Natural killer cell (primary cell): ENCODE measurements at regions not wholly inside any gene's neighbourhood (a gene's known extent, or its start where the extent isn't known, plus 50 kb on each side); places are given as distances from the start of the nearest gene placed in this dataset.

Experiments used
- ATAC-seq, 3 donors: fragments of 150-1000 bp in 2 of 3; fragments of 200-7000 bp in 1 of 3; cut with Tn5 transposase; 1 replicate in 1 of 3; 2 replicates in 2 of 3; pipeline ENCODE4 v1.10.0; 2021; ENCODE audit warnings: mild to moderate bottlenecking in 2 of 3, moderate library complexity in 2 of 3
- DNase-seq, 2 donors: peaks; one replicate each; pipeline versions ENCODE4 v3.0.0 to v3.0.0-alpha.2; 2013 to 2021; ENCODE audit warnings: mixed read lengths in 1 of 2
- H3K27ac ChIP-seq: one replicate; pipeline ENCODE4 v1.5.1; 2013; ENCODE audit warnings: mild to moderate bottlenecking, low read length
- H3K27me3 ChIP-seq: one replicate; pipeline ENCODE4 v1.6.1; 2013; ENCODE audit warnings: low read length; ENCODE audit not compliant: control insufficient read depth, insufficient read depth
- H3K36me3 ChIP-seq: one replicate; pipeline ENCODE4 v1.6.1; 2013; ENCODE audit warnings: low read length; ENCODE audit not compliant: control insufficient read depth, insufficient read depth
- H3K4me1 ChIP-seq: one replicate; pipeline ENCODE4 v1.6.1; 2013; ENCODE audit warnings: low read length; ENCODE audit not compliant: control insufficient read depth, insufficient read depth
- H3K4me3 ChIP-seq: one replicate; pipeline ENCODE4 v1.5.1; 2013; ENCODE audit warnings: low read length
- H3K9me3 ChIP-seq: one replicate; pipeline ENCODE4 v1.6.1; 2013; ENCODE audit warnings: low read length; ENCODE audit not compliant: control insufficient read depth, insufficient read depth
- H3K27ac Mint-ChIP-seq, 2 donors: one replicate each; pipeline ENCODE4 v1.8.0; 2022; ENCODE audit warnings: mild to moderate bottlenecking in 2 of 2, mixed read lengths in 2 of 2, moderate library complexity in 1 of 2
- H3K27me3 Mint-ChIP-seq, 2 donors: one replicate each; pipeline ENCODE4 v1.8.0; 2022; ENCODE audit warnings: low read depth in 2 of 2, mixed read lengths in 2 of 2
- H3K36me3 Mint-ChIP-seq: one replicate; pipeline ENCODE4 v1.8.0; 2022; ENCODE audit warnings: mixed read lengths
- H3K4me1 Mint-ChIP-seq, 2 donors: one replicate each; pipeline ENCODE4 v1.8.0; 2022; ENCODE audit warnings: mixed read lengths in 2 of 2
- H3K4me3 Mint-ChIP-seq: one replicate; pipeline ENCODE4 v1.8.0; 2022; ENCODE audit warnings: mild to moderate bottlenecking, moderate library complexity, mixed read lengths
- H3K9me3 Mint-ChIP-seq, 2 donors: one replicate each; pipeline ENCODE4 v1.8.0; 2022; ENCODE audit warnings: mixed read lengths in 2 of 2
- WGBS: methylation state at CpG from one replicate; pipeline ENCODE4 v1.1.7; 2013; ENCODE audit warnings: missing lambda C conversion rate; ENCODE audit not compliant: insufficient coverage; 5-methylcytosine and 5-hydroxymethylcytosine counted together
- intact Hi-C: fragments of 100-400 bp; cut with micrococcal nuclease; formaldehyde crosslinking; loops from one replicate; pipeline ENCODE4 v1.14.2; 2022
- TF ChIP-seq, protein P1 (sequence below): fragments of 200-600 bp; IDR thresholded peaks from one replicate; pipeline ENCODE4 v1.8.0; 2022; ENCODE audit warnings: antibody characterized with exemption

DNA sequence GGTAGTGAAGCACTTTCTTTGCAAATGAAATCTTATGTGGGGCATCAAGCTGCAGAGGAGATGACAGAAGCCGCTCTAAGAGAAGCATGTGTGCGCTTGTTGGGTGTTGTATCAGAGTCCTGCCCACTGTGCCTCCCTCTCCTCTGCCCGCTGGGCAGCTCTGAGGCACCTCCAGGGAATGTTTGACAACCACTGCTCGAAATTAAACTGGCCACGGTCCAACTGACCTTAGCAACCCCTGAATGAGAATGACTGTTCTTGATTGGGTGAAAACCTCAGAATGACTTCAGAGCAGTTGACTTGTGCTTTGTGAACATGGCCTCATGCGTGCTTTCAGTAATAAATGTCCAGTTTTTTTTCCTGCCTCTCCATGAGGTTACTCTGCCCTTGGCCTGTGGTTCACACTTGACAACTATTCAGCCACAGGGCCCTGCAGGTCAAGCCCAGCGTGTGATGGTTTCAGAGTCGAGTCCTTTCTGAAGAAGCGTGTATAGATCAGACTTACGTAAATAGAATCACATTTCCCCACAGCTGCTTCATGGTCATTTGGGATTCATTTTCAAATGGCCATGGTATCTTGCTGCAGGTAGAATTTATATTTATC lies 94.9 kb downstream of the SLC4A3 start:
- Mint-ChIP-seq H3K27ac (no peak overlapping the region), H3K4me3 (no peak overlapping the region), H3K27me3 (peaks cover 10 to 15% of the 10 kb centered on the region in 2 donors), H3K4me1 (no peaks in the 10 kb centered on the region), H3K9me3 (no peaks in the 10 kb centered on the region), H3K36me3 (no peaks in the 10 kb centered on the region)
- no peak overlapping the region for H3K27ac ChIP-seq
- H3K27me3 ChIP-seq, result no peaks in the 10 kb centered on the region
- ATAC-seq, result no peak
- no peaks in the 10 kb centered on the region for H3K36me3 ChIP-seq
- no peaks in the 10 kb centered on the region for H3K4me1 ChIP-seq
- H3K4me3 ChIP-seq, result no peak overlapping the region
- intact Hi-C loops, result no loop called here
- TF ChIP-seq, protein P1, sequence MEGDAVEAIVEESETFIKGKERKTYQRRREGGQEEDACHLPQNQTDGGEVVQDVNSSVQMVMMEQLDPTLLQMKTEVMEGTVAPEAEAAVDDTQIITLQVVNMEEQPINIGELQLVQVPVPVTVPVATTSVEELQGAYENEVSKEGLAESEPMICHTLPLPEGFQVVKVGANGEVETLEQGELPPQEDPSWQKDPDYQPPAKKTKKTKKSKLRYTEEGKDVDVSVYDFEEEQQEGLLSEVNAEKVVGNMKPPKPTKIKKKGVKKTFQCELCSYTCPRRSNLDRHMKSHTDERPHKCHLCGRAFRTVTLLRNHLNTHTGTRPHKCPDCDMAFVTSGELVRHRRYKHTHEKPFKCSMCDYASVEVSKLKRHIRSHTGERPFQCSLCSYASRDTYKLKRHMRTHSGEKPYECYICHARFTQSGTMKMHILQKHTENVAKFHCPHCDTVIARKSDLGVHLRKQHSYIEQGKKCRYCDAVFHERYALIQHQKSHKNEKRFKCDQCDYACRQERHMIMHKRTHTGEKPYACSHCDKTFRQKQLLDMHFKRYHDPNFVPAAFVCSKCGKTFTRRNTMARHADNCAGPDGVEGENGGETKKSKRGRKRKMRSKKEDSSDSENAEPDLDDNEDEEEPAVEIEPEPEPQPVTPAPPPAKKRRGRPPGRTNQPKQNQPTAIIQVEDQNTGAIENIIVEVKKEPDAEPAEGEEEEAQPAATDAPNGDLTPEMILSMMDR, result no peak
- 85% methylated on average over 10 of the region's 10 CpGs for WGBS
- H3K9me3 ChIP-seq, result no peaks in the 10 kb centered on the region
- no peak for DNase-seq

DNA sequence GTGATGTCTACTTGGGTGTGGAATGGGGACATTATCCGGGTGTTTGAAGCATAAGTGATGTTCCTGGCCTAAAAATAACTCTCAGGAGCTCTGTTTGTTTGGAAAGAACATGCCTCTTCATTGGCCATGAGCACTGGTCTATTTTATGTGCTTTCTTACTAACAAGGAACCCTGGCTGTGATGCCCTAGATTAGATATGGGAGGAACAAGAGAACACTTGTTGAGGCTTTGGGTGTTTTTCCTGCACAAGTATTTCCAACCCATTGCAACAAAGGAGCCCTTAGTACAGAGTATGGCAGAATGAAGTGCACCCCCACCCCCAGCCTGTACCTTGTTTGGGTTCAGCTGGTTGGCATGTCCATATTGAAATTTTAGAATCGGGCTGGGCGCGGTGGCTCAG lies 95.9 kb downstream of the SLC4A3 start:
- intact Hi-C loops, result no loop called here
- ATAC-seq (no peak), DNase-seq (no peak)
- no peak overlapping the region for H3K4me3 ChIP-seq
- Mint-ChIP-seq H3K36me3 (no peaks in the 10 kb centered on the region), H3K27me3 (peaks cover 10 to 15% of the 10 kb centered on the region in 2 donors), H3K4me1 (no peaks in the 10 kb centered on the region), H3K4me3 (no peak overlapping the region), H3K9me3 (no peaks in the 10 kb centered on the region), H3K27ac (no peak overlapping the region)
- H3K9me3 ChIP-seq, result no peaks in the 10 kb centered on the region
- H3K36me3 ChIP-seq, result no peaks in the 10 kb centered on the region
- no peaks in the 10 kb centered on the region for H3K4me1 ChIP-seq
- 98% methylated on average over 4 of the region's 4 CpGs for WGBS
- no peak overlapping the region for H3K27ac ChIP-seq
- TF ChIP-seq, protein P1, result no peak
- H3K27me3 ChIP-seq, result no peaks in the 10 kb centered on the region

DNA sequence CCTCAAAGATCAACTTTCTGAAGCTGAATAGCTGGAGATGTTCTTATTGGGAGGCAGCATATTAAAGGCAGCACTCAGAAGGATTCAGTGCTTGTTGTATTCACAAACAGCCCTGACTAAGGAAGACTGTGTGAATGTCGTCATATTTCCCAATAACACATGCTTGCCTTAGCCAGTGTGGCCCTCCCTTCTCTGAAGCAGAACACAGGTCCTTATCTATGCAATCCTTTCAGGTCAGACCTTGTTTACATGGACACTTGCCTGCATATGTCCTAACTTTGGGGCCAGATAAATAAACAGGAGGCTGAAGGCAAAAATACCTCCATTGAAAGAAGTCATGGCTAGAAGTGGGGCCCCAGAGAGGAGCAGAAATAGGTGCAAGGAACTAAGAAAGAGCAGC lies 97.2 kb downstream of the SLC4A3 start:
- no peaks in the 10 kb centered on the region for H3K36me3 Mint-ChIP-seq

More for the DNA sequence above, 97.2 kb downstream of the SLC4A3 start:
- H3K4me3 Mint-ChIP-seq, result no peak overlapping the region
- Histone ChIP-seq H3K4me3 (no peak overlapping the region), H3K36me3 (no peaks in the 10 kb centered on the region), H3K9me3 (no peaks in the 10 kb centered on the region), H3K4me1 (no peaks in the 10 kb centered on the region), H3K27me3 (no peaks in the 10 kb centered on the region), H3K27ac (no peak overlapping the region)
- TF ChIP-seq, protein P1, result no peak
- DNase-seq (no peak), ATAC-seq (no peak)
- H3K9me3 Mint-ChIP-seq, result no peaks in the 10 kb centered on the region
- no peak overlapping the region for H3K27ac Mint-ChIP-seq
- no peaks in the 10 kb centered on the region for H3K4me1 Mint-ChIP-seq
- intact Hi-C loops, result no loop called here
- H3K27me3 Mint-ChIP-seq, result peaks cover 8 to 15% of the 10 kb centered on the region in 2 donors
- WGBS, result 89% methylated on average over 1 of the region's 1 CpG
